ENCODE measurements at regions not wholly inside any gene's neighbourhood (a gene's known extent, or its start where the extent isn't known, plus 50 kb on each side); places are given as distances from the start of the nearest gene placed in this dataset.

- TF ChIP-seq SRF (IDR thresholded peaks at IDR 0.05; ENCODE audit: low read depth) (no peak), CTCF (IDR thresholded peaks at IDR 0.05 in 2 of 3, conservative IDR thresholded peaks at IDR 0.05 in 1 of 3; ENCODE audit: borderline replicate concordance in 1 of 3, insufficient read depth in 1 of 3, low read depth in 2 of 3, low read length in 2 of 3) (no peak), ATF3 (IDR thresholded peaks at IDR 0.05) (no peak), SP1 (IDR thresholded peaks at IDR 0.05; ENCODE audit: low read depth) (no peak), POLR2A (IDR thresholded peaks at IDR 0.05; ENCODE audit: borderline replicate concordance, extremely low read depth, insufficient read depth, insufficient read length) (no peak), POLR2AphosphoS5 (IDR thresholded peaks at IDR 0.05; ENCODE audit: low read depth, low read length) (no peak), MAX (IDR thresholded peaks at IDR 0.05) (no peak), REST (IDR thresholded peaks at IDR 0.05; ENCODE audit: low read depth) (no peak), TCF7L2 (IDR thresholded peaks at IDR 0.05; ENCODE audit: borderline replicate concordance, extremely low read depth, insufficient read depth, insufficient read length) (no peak), EZH2phosphoT487 (IDR thresholded peaks at IDR 0.05; ENCODE audit: borderline replicate concordance) (no peak), RAD21 (IDR thresholded peaks at IDR 0.05; ENCODE audit: low read depth) (no peak)
Observed at GRCh38 chrX:115940348-115940747, 230.2 kb upstream of the AGTR2 start.
